Progenitor cell of endocrine pancreas (in vitro differentiated cells): ENCODE measurements at regions not wholly inside any gene's neighbourhood (a gene's known extent, or its start where the extent isn't known, plus 50 kb on each side); places are given as distances from the start of the nearest gene placed in this dataset.

Source experiments
- DNase-seq: peaks from one replicate; pipeline ENCODE4 v3.0.0; 2021; ENCODE audit warnings: low spot score; ENCODE audit not compliant: unreplicated experiment
- H3K27ac Mint-ChIP-seq: 2 replicates; pipeline ENCODE4 v1.8.0; 2021; ENCODE audit warnings: mild to moderate bottlenecking, moderate library complexity, mixed read lengths
- H3K27me3 Mint-ChIP-seq: 2 replicates; pipeline ENCODE4 v1.8.0; 2021; ENCODE audit warnings: mixed read lengths
- H3K36me3 Mint-ChIP-seq: 2 replicates; pipeline ENCODE4 v1.8.0; 2022; ENCODE audit warnings: mixed read lengths; ENCODE audit not compliant: insufficient read depth
- H3K4me1 Mint-ChIP-seq: 2 replicates; pipeline ENCODE4 v1.8.0; 2021; ENCODE audit warnings: low read depth, mixed read lengths
- H3K4me3 Mint-ChIP-seq: 2 replicates; pipeline ENCODE4 v1.8.0; 2021; ENCODE audit warnings: low read depth, mild to moderate bottlenecking, moderate library complexity, mixed read lengths
- H3K9me3 Mint-ChIP-seq: 2 replicates; pipeline ENCODE4 v1.8.0; 2021; ENCODE audit warnings: low read depth, mixed read lengths
- TF ChIP-seq, protein P1 (sequence below): fragments of 200-600 bp; sonication (generic); IDR thresholded peaks from one replicate; pipeline ENCODE4 v1.5.0; 2021; ENCODE audit warnings: antibody characterized with exemption, mild to moderate bottlenecking; ENCODE audit not compliant: unreplicated experiment

DNA sequence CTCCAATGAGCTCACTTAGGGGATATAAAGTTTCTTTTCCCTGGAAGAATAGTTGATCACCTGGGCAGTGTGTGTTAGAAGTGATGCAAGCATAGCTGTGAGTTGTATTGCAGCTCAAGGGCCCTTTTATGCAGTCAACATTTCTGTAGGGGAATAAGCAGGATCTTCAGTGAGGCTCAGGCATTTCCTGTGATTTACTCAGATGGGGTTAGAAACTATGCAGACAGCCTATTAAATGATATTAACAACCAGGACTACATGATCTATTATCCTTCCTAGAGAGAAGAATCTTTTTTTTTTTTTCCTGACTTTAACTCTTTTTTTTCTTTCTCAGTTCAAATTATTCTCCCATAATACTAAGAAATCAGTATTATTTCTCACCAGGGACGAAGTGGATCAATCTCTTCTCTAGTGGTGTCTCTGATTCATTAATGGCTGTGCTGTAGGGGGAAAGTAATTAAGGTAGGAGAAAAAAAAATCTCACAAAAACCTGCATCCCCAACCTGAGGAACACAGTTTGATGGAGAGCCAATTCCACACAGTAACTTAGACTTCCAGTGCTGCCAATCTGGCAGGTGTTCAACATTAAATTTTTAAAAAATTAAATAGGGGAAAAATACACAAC, 126.4 kb upstream of the SLC10A2 start:
- H3K27me3 Mint-ChIP-seq: no peaks in the 10 kb centered on the region
- no peaks in the 10 kb centered on the region for H3K36me3 Mint-ChIP-seq
- H3K27ac Mint-ChIP-seq: no peak overlapping the region
- DNase-seq: no peak
- no peak overlapping the region for H3K4me3 Mint-ChIP-seq
- TF ChIP-seq, protein P1, sequence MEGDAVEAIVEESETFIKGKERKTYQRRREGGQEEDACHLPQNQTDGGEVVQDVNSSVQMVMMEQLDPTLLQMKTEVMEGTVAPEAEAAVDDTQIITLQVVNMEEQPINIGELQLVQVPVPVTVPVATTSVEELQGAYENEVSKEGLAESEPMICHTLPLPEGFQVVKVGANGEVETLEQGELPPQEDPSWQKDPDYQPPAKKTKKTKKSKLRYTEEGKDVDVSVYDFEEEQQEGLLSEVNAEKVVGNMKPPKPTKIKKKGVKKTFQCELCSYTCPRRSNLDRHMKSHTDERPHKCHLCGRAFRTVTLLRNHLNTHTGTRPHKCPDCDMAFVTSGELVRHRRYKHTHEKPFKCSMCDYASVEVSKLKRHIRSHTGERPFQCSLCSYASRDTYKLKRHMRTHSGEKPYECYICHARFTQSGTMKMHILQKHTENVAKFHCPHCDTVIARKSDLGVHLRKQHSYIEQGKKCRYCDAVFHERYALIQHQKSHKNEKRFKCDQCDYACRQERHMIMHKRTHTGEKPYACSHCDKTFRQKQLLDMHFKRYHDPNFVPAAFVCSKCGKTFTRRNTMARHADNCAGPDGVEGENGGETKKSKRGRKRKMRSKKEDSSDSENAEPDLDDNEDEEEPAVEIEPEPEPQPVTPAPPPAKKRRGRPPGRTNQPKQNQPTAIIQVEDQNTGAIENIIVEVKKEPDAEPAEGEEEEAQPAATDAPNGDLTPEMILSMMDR: no peak
- no peaks in the 10 kb centered on the region for H3K9me3 Mint-ChIP-seq
- peaks cover 25% of the 10 kb centered on the region for H3K4me1 Mint-ChIP-seq

DNA sequence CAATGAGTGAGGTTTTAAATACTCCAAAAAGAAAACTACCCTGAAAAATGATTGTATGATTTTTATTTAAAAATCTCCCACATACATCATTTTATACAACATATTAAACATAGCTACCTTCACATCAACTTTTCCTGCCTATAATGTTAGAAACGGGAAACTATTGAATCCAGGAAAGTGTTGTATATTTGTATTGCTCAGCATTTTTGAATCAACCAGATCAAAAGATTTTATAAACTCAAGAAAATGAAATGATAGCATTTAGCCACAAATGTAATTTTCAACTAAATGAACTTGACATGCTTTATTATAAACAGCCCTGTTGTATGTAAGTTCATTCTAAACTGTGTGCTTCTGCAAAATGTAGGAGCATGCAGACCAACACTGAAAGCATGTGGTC, 124.6 kb upstream of the SLC10A2 start:
- no peaks in the 10 kb centered on the region for H3K27me3 Mint-ChIP-seq
- H3K9me3 Mint-ChIP-seq: no peaks in the 10 kb centered on the region
- DNase-seq: no peak
- H3K27ac Mint-ChIP-seq: no peak overlapping the region
- TF ChIP-seq, protein P1: no peak
- H3K4me3 Mint-ChIP-seq: no peak overlapping the region
- no peaks in the 10 kb centered on the region for H3K36me3 Mint-ChIP-seq
- H3K4me1 Mint-ChIP-seq: peaks cover 21% of the 10 kb centered on the region

- H3K4me1 Mint-ChIP-seq: peaks cover 11% of the 10 kb centered on the region
- TF ChIP-seq, protein P1: peak; percentile 82
- DNase-seq: no peak
- no peak overlapping the region for H3K27ac Mint-ChIP-seq
- peaks cover 5% of the 10 kb centered on the region for H3K27me3 Mint-ChIP-seq
- H3K9me3 Mint-ChIP-seq: no peaks in the 10 kb centered on the region
- H3K4me3 Mint-ChIP-seq: no peak overlapping the region
- no peaks in the 10 kb centered on the region for H3K36me3 Mint-ChIP-seq
These were observed 122.6 kb upstream of the SLC10A2 start for GRCh38 chr13:103188713-103189326.

DNA sequence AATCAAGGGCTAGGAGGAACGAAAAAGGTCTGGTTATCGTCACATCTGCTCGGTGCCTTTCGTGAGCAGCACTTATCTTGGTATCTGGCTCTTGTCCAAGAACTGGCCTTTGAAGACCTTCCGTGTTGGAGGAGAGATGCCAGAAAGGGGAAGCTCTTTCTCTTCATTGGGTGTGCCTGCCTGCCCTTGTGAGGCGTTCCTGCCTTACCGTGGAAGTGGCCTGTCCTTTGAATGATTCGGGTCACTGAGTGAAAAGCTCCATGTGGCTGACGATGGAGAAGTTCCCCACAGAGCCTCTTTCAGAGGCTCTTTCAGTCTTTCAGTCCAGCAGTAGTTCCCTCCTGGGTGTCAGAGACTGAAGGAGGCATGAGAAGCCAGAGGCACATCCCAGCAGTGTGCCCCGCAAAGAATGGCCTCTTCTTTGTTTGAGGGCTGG, 121.5 kb upstream of the SLC10A2 start:
- no peak for DNase-seq
- TF ChIP-seq, protein P1: no peak
- no peak overlapping the region for H3K4me3 Mint-ChIP-seq
- H3K27me3 Mint-ChIP-seq: peaks cover 9% of the 10 kb centered on the region
- H3K4me1 Mint-ChIP-seq: peaks cover 11% of the 10 kb centered on the region
- H3K36me3 Mint-ChIP-seq: no peaks in the 10 kb centered on the region
- no peak overlapping the region for H3K27ac Mint-ChIP-seq
- H3K9me3 Mint-ChIP-seq: no peaks in the 10 kb centered on the region

GRCh38 chr13:103184413-103184812, 118.2 kb upstream of the SLC10A2 start:
- TF ChIP-seq, protein P1: no peak
- DNase-seq: no peak
- H3K27ac Mint-ChIP-seq: no peak overlapping the region
- H3K4me1 Mint-ChIP-seq: peaks cover 5% of the 10 kb centered on the region
- H3K36me3 Mint-ChIP-seq: no peaks in the 10 kb centered on the region
- H3K9me3 Mint-ChIP-seq: no peaks in the 10 kb centered on the region
- H3K27me3 Mint-ChIP-seq: peaks cover 13% of the 10 kb centered on the region
- H3K4me3 Mint-ChIP-seq: no peak overlapping the region
